ENCODE measurements at regions not wholly inside any gene's neighbourhood (a gene's known extent, or its start where the extent isn't known, plus 50 kb on each side); places are given as distances from the start of the nearest gene placed in this dataset.

DNA sequence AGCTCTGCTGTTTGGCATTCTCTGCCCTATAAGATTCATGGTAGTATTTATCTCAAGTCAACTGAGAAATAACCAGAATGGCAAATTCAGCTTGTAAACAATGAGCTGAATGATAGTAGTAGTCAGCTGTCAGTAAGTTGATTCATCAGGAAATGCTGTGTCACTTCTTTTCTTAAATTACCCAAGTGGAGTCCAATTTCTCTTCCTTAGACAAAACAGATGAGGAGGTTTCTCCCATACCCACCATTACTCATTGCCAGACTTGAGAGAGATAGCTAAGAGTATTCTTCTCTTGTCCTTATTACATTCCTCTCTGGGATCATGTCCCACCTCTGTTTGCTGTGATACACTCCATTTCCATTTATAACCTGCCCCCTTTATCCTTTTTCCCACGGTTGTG, 159.8 kb upstream of the STEAP1 start:
- TF ChIP-seq, protein P1, sequence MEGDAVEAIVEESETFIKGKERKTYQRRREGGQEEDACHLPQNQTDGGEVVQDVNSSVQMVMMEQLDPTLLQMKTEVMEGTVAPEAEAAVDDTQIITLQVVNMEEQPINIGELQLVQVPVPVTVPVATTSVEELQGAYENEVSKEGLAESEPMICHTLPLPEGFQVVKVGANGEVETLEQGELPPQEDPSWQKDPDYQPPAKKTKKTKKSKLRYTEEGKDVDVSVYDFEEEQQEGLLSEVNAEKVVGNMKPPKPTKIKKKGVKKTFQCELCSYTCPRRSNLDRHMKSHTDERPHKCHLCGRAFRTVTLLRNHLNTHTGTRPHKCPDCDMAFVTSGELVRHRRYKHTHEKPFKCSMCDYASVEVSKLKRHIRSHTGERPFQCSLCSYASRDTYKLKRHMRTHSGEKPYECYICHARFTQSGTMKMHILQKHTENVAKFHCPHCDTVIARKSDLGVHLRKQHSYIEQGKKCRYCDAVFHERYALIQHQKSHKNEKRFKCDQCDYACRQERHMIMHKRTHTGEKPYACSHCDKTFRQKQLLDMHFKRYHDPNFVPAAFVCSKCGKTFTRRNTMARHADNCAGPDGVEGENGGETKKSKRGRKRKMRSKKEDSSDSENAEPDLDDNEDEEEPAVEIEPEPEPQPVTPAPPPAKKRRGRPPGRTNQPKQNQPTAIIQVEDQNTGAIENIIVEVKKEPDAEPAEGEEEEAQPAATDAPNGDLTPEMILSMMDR (IDR thresholded peaks at IDR 0.05) = no peak
- no peak for TF ChIP-seq POLR2AphosphoS5 (IDR thresholded peaks at IDR 0.05)

Data from esophagus muscularis mucosa (tissue), 3 donors.